HEK293 (cell line): ENCODE measurements at regions not wholly inside any gene's neighbourhood (a gene's known extent, or its start where the extent isn't known, plus 50 kb on each side); places are given as distances from the start of the nearest gene placed in this dataset.

Experiments
- CTCF ChIA-PET: fragments of 350-600 bp; formaldehyde crosslinking; extraction: SDS; loops from one replicate; lab custom pipeline; 2021; ENCODE audit warnings: antibody characterized with exemption; lab: Yijun Ruan, JAX
- POLR2A ChIA-PET: fragments of 300-600 bp; formaldehyde crosslinking; extraction: SDS; loops from one replicate; lab custom pipeline; 2020; ENCODE audit warnings: antibody characterized with exemption, inconsistent platforms; lab: Yijun Ruan, JAX
- H3K27ac ChIP-seq: fragments of 200-500 bp; sonication (Bioruptor generic); 2 replicates; pipeline ENCODE4 v1.5.1; 2014; ENCODE audit warnings: low read depth, low read length, control low read depth, inconsistent platforms; ENCODE audit errors: extremely low read depth
- H3K36me3 ChIP-seq, 2 experiments: fragments of 200-500 bp in 1 of 2; sonication (Bioruptor generic) in 1 of 2; 1 replicate in 1 of 2; 2 replicates in 1 of 2; pipeline ENCODE4 v1.5.1; 2014 to 2017; ENCODE audit warnings: inconsistent platforms in 2 of 2, low read length in 2 of 2; ENCODE audit not compliant: control insufficient read depth in 2 of 2, insufficient read depth in 1 of 2
- H3K4me1 ChIP-seq: fragments of 200-500 bp; sonication (Bioruptor generic); 2 replicates; pipeline ENCODE4 v1.5.1; 2014; ENCODE audit warnings: mild to moderate bottlenecking, low read length, inconsistent platforms; ENCODE audit not compliant: control insufficient read depth, insufficient read depth
- H3K4me3 ChIP-seq: 2 replicates; pipeline ENCODE4 v1.5.1; 2011; ENCODE audit warnings: low read depth, mild to moderate bottlenecking, control low read depth, low read length, moderate library complexity
- H3K9me3 ChIP-seq: fragments of 200-500 bp; sonication (Bioruptor generic); 2 replicates; pipeline ENCODE4 v1.5.1; 2014; ENCODE audit warnings: low read depth, low read length, inconsistent platforms; ENCODE audit not compliant: control insufficient read depth, insufficient read depth
- EGR2 ChIP-seq: fragments of 450-650 bp; formaldehyde crosslinking; IDR thresholded peaks from 2 replicates; pipeline ENCODE4 v1.5.1; 2016; ENCODE audit warnings: low read depth, missing biosample characterization, missing genetic modification characterization
- HIC1 ChIP-seq: fragments of 450-650 bp; formaldehyde crosslinking; IDR thresholded peaks from 2 replicates; pipeline ENCODE4 v1.5.1; 2016; ENCODE audit warnings: missing biosample characterization, missing genetic modification characterization
- KLF10 ChIP-seq: fragments of 450-650 bp; IDR thresholded peaks from 2 replicates; pipeline ENCODE4 v1.5.1; 2018; ENCODE audit warnings: missing biosample characterization, mild to moderate bottlenecking, missing genetic modification characterization
- PATZ1 ChIP-seq: fragments of 450-650 bp; formaldehyde crosslinking; IDR thresholded peaks from 2 replicates; pipeline ENCODE4 v1.5.1; 2016; ENCODE audit warnings: missing biosample characterization, missing genetic modification characterization
- ZBTB20 ChIP-seq: fragments of 450-650 bp; formaldehyde crosslinking; IDR thresholded peaks from 2 replicates; pipeline ENCODE4 v1.5.1; 2016; ENCODE audit warnings: missing biosample characterization, missing genetic modification characterization
- ZBTB21 ChIP-seq: fragments of 450-650 bp; formaldehyde crosslinking; IDR thresholded peaks from 2 replicates; pipeline ENCODE4 v1.5.1; 2017; ENCODE audit warnings: missing biosample characterization, missing genetic modification characterization
- ZFHX2 ChIP-seq: fragments of 450-650 bp; formaldehyde crosslinking; conservative IDR thresholded peaks from 2 replicates; pipeline ENCODE4 v1.5.1; 2016; ENCODE audit warnings: missing biosample characterization, missing genetic modification characterization
- ZNF132 ChIP-seq: fragments of 450-650 bp; formaldehyde crosslinking; IDR thresholded peaks from 2 replicates; pipeline ENCODE4 v1.5.1; 2017; ENCODE audit warnings: missing biosample characterization, missing genetic modification characterization, borderline replicate concordance
- ZNF16 ChIP-seq: fragments of 450-650 bp; formaldehyde crosslinking; IDR thresholded peaks from 2 replicates; pipeline ENCODE4 v1.5.1; 2016; ENCODE audit warnings: low read depth, missing biosample characterization, missing genetic modification characterization
- ZNF169 ChIP-seq: fragments of 450-650 bp; formaldehyde crosslinking; IDR thresholded peaks from 2 replicates; pipeline ENCODE4 v1.5.1; 2016; ENCODE audit warnings: missing biosample characterization, missing genetic modification characterization
- ZNF221 ChIP-seq: fragments of 450-650 bp; formaldehyde crosslinking; IDR thresholded peaks from 2 replicates; pipeline ENCODE4 v1.5.1; 2017; ENCODE audit warnings: missing biosample characterization, missing genetic modification characterization, borderline replicate concordance
- ZNF266 ChIP-seq: fragments of 450-650 bp; formaldehyde crosslinking; IDR thresholded peaks from 2 replicates; pipeline ENCODE4 v1.5.1; 2016; ENCODE audit warnings: missing biosample characterization, missing genetic modification characterization, low read depth
- ZNF274 ChIP-seq, 2 experiments: fragments of 200-500 bp in 1 of 2; fragments of 450-650 bp in 1 of 2; sonication (Bioruptor generic) in 1 of 2; formaldehyde crosslinking in 1 of 2; IDR thresholded peaks; 2 replicates each; pipeline versions ENCODE4 v1.5.1 to v1.6.1; 2014 to 2016; ENCODE audit warnings: borderline replicate concordance in 1 of 2, inconsistent platforms in 1 of 2, low read length in 1 of 2, missing biosample characterization in 1 of 2, missing genetic modification characterization in 1 of 2
- ZNF362 ChIP-seq: fragments of 450-650 bp; formaldehyde crosslinking; IDR thresholded peaks from 2 replicates; pipeline ENCODE4 v1.5.1; 2016; ENCODE audit warnings: missing biosample characterization, missing genetic modification characterization
- ZNF433 ChIP-seq: fragments of 450-650 bp; formaldehyde crosslinking; IDR thresholded peaks from 2 replicates; pipeline ENCODE4 v1.5.1; 2016; ENCODE audit warnings: missing biosample characterization, missing genetic modification characterization, low read depth
- ZNF585B ChIP-seq: fragments of 450-650 bp; formaldehyde crosslinking; IDR thresholded peaks from 2 replicates; pipeline ENCODE4 v1.5.1; 2016; ENCODE audit warnings: missing biosample characterization, missing genetic modification characterization
- ZNF623 ChIP-seq: fragments of 450-650 bp; formaldehyde crosslinking; IDR thresholded peaks from 2 replicates; pipeline ENCODE4 v1.5.1; 2016; ENCODE audit warnings: missing biosample characterization, missing genetic modification characterization
- ZNF629 ChIP-seq: fragments of 450-650 bp; formaldehyde crosslinking; IDR thresholded peaks from 2 replicates; pipeline ENCODE4 v1.5.1; 2017; ENCODE audit warnings: missing biosample characterization, missing genetic modification characterization
- ZNF704 ChIP-seq: fragments of 450-650 bp; formaldehyde crosslinking; IDR thresholded peaks from 2 replicates; pipeline ENCODE4 v1.5.1; 2016; ENCODE audit warnings: missing biosample characterization, missing genetic modification characterization

- TF ChIP-seq HIC1 (tag by site-specific recombination) (no peak), PATZ1 (tag by site-specific recombination) (no peak), ZNF266 (tag by site-specific recombination) (no peak)
Observed at GRCh38 chr20:50357783-50358161, 152.4 kb upstream of the PTPN1 start (continued).

- TF ChIP-seq ZNF132 = no peak
- peak; percentile 88 for TF ChIP-seq ZNF623 (tag by site-specific recombination)
- Histone ChIP-seq H3K4me3 (no peak overlapping the region), H3K36me3 (no peaks in the 10 kb centered on the region), H3K9me3 (no peaks in the 10 kb centered on the region), H3K4me1 (no peaks in the 10 kb centered on the region), H3K27ac (no peak overlapping the region)
- ChIA-PET CTCF (no interaction called here), POLR2A (no interaction called here)
Observed at GRCh38 chr20:50358166-50358565, 152.0 kb upstream of the PTPN1 start.

- ChIA-PET CTCF (no interaction called here), POLR2A (no interaction called here)
- Histone ChIP-seq H3K36me3 (no peaks in the 10 kb centered on the region), H3K4me3 (no peak overlapping the region), H3K4me1 (no peaks in the 10 kb centered on the region), H3K9me3 (no peaks in the 10 kb centered on the region), H3K27ac (no peak overlapping the region)
- TF ChIP-seq ZNF362 = no peak
- no peak for TF ChIP-seq KLF10 (tag by site-specific recombination)
- peak; percentile 63 for TF ChIP-seq EGR2 (tag by site-specific recombination)
Observed at GRCh38 chr20:50358971-50359370, 151.2 kb upstream of the PTPN1 start.

DNA sequence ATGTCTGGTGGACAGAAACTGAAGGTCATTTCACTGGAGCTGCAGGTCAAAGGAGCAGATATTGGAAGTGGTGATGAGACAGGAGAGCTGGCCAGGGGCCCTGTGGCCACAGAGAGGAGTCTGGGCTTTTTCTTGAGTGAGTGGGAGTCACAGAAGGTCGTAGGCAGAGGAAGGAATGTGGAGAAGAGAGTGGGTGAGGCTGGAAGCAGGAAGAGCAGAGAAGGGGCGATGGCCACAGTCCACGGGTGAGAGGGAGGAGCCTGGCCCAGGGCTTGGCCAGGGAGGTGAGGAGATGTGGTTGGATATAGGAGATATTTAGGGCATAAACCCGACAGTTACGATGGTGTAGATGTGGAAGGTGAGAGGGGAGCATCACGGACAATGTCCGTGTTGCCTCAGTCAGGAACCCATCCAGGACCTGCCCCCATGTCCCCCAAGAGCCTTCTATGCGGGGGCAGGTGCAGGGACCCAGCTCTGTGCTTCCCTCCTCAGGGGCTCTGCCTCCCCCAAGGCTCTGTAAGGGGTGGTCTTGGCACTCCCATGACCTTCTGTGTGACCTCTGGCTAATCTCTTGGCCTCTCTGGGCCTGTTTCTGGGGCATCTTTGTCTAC, 150.5 kb upstream of the PTPN1 start:
- Histone ChIP-seq H3K27ac (no peak overlapping the region), H3K4me3 (no peak overlapping the region), H3K4me1 (no peaks in the 10 kb centered on the region), H3K9me3 (no peaks in the 10 kb centered on the region), H3K36me3 (no peaks in the 10 kb centered on the region)
- TF ChIP-seq ZNF221 (tag by site-specific recombination) = no peak
- TF ChIP-seq ZNF704 (tag by site-specific recombination) = no peak
- TF ChIP-seq ZNF274 (IDR thresholded peaks at IDR 0.05; ENCODE audit: low read length) = no peak
- TF ChIP-seq ZNF274 (tag by site-specific recombination; IDR thresholded peaks at IDR 0.05; ENCODE audit: borderline replicate concordance) = no peak
- no peak for TF ChIP-seq ZNF169
- no peak for TF ChIP-seq ZBTB21
- no peak for TF ChIP-seq ZNF585B (tag by site-specific recombination)
- TF ChIP-seq ZNF433 = no peak
- no peak for TF ChIP-seq ZBTB20 (tag by site-specific recombination)
- peak; percentile 95 for TF ChIP-seq EGR2 (tag by site-specific recombination)
- peak; percentile 94 for TF ChIP-seq ZFHX2
- TF ChIP-seq ZNF629 (tag by site-specific recombination) = no peak
- TF ChIP-seq ZNF16 (tag by site-specific recombination) = peak; percentile 68
- ChIA-PET POLR2A (no interaction called here), CTCF (no interaction called here)
